ENCODE measurements at regions not wholly inside any gene's neighbourhood (a gene's known extent, or its start where the extent isn't known, plus 50 kb on each side); places are given as distances from the start of the nearest gene placed in this dataset.

DNA sequence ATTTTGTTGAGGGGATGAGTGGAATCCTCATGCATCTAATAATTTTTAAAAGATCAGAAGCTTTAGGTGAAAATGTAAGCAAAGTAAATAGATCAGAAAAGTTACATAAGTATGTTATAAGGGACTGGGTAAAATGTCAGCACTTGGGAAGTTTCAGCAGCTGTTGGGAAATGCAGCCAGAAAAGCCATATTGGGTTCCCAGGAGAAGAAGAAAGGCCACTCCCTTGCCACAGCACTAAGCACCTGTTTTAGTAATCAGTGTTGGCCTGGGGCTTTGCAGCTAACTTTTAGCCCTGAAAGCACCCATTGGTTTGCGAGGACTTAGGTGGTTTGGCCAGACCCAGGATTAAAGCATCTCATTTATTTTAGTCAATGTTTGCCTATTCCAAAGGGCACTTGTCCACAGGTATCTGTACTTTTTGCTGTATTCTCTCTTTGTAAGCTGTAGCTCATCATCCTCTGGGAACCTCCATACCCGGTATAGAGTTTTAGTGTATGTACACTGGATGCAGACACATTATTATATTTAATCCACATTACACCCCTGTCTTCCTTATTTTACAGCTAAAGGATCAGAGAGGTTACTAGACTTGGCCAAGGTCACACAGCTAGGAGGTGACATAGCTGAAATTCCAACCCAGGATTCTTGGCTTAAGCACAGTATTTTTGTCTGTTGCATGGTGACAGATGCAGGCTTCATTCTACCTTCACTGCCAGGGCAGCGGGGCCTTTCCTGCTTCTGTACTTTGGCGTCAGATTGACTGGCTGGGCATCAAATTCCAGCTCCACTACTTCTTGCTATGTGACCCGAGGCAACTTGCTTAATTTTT, 127.7 kb upstream of the SESN3 start:
- intact Hi-C loops (cut with DNase I): no loop called here
- no peaks in the 10 kb centered on the region for H3K36me3 ChIP-seq
- no peak overlapping the region for H3K27ac ChIP-seq
- DNase-seq (ENCODE audit: extremely low spot score in 2 of 2): no peak
- H3K4me1 ChIP-seq: peaks cover 20% of the 10 kb centered on the region
- H3K4me3 ChIP-seq: no peak overlapping the region
- no peaks in the 10 kb centered on the region for H3K27me3 ChIP-seq
- TF ChIP-seq POLR2AphosphoS5 (IDR thresholded peaks at IDR 0.05; ENCODE audit: insufficient read depth in 1 of 2, low read depth in 1 of 2) (no peak), POLR2A (IDR thresholded peaks at IDR 0.05) (no peak), CTCF (IDR thresholded peaks at IDR 0.05) (no peak)
- H3K9me3 ChIP-seq: no peaks in the 10 kb centered on the region

DNA sequence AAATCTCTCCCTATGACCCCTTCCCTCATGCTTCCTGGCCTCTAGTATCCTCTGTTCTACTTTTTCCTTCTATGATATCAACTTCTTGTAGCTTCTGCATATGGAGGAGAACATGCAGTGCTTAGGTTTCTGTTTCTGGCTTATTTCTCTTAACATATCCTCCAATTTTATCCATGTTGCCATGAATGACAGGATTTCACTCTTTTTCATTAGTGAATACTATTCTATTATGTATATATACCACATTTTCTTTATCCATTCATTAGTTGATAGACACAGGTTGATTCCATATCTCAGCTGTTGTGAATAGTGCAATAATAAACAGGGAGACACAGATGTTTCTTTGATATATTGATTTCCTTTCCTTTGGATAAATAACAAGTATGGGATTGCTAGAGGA, 123.3 kb upstream of the SESN3 start:
- peaks cover 5% of the 10 kb centered on the region for H3K4me1 ChIP-seq
- no peaks in the 10 kb centered on the region for H3K27me3 ChIP-seq
- intact Hi-C loops (cut with DNase I): no loop called here
- H3K9me3 ChIP-seq: no peaks in the 10 kb centered on the region
- no peak for DNase-seq (ENCODE audit: extremely low spot score in 2 of 2)
- H3K27ac ChIP-seq: no peak overlapping the region
- TF ChIP-seq POLR2AphosphoS5 (IDR thresholded peaks at IDR 0.05; ENCODE audit: insufficient read depth in 1 of 2, low read depth in 1 of 2): no peak
- no peak for TF ChIP-seq CTCF (IDR thresholded peaks at IDR 0.05)
- no peak for TF ChIP-seq POLR2A (IDR thresholded peaks at IDR 0.05)
- H3K4me3 ChIP-seq: no peak overlapping the region
- no peaks in the 10 kb centered on the region for H3K36me3 ChIP-seq

- no peak for DNase-seq (ENCODE audit: extremely low spot score in 2 of 2)
- intact Hi-C loops (cut with DNase I): no loop called here
- no peaks in the 10 kb centered on the region for H3K4me1 ChIP-seq
These were observed 122.7 kb upstream of the SESN3 start for GRCh38 chr11:95353706-95354105.

GRCh38 chr11:95352733-95353346, 121.8 kb upstream of the SESN3 start:
- H3K36me3 ChIP-seq: no peaks in the 10 kb centered on the region
- H3K27me3 ChIP-seq: no peaks in the 10 kb centered on the region
- intact Hi-C loops (cut with DNase I): no loop called here
- H3K4me3 ChIP-seq: no peak overlapping the region
- no peak overlapping the region for H3K27ac ChIP-seq
- H3K9me3 ChIP-seq: no peaks in the 10 kb centered on the region
- H3K4me1 ChIP-seq: no peaks in the 10 kb centered on the region
- TF ChIP-seq POLR2AphosphoS5 (IDR thresholded peaks at IDR 0.05; ENCODE audit: insufficient read depth in 1 of 2, low read depth in 1 of 2) (no peak), POLR2A (IDR thresholded peaks at IDR 0.05) (no peak), CTCF (IDR thresholded peaks at IDR 0.05) (no peak)
- DNase-seq (ENCODE audit: extremely low spot score in 2 of 2): no peak

More at GRCh38 chr11:95353706-95354105, 122.7 kb upstream of the SESN3 start:
- Histone ChIP-seq H3K27ac (no peak overlapping the region), H3K9me3 (no peaks in the 10 kb centered on the region), H3K4me3 (no peak overlapping the region), H3K36me3 (no peaks in the 10 kb centered on the region), H3K27me3 (no peaks in the 10 kb centered on the region)
- no peak for TF ChIP-seq POLR2A (IDR thresholded peaks at IDR 0.05)
- no peak for TF ChIP-seq POLR2AphosphoS5 (IDR thresholded peaks at IDR 0.05; ENCODE audit: insufficient read depth in 1 of 2, low read depth in 1 of 2)
- no peak for TF ChIP-seq CTCF (IDR thresholded peaks at IDR 0.05)
